ENCODE measurements at regions not wholly inside any gene's neighbourhood (a gene's known extent, or its start where the extent isn't known, plus 50 kb on each side); places are given as distances from the start of the nearest gene placed in this dataset.
"Not testable (repeated sequence)": the region's sequence is repeated elsewhere in the genome, so short reads cannot be mapped to it uniquely, and the experiment has no call there.

DNA sequence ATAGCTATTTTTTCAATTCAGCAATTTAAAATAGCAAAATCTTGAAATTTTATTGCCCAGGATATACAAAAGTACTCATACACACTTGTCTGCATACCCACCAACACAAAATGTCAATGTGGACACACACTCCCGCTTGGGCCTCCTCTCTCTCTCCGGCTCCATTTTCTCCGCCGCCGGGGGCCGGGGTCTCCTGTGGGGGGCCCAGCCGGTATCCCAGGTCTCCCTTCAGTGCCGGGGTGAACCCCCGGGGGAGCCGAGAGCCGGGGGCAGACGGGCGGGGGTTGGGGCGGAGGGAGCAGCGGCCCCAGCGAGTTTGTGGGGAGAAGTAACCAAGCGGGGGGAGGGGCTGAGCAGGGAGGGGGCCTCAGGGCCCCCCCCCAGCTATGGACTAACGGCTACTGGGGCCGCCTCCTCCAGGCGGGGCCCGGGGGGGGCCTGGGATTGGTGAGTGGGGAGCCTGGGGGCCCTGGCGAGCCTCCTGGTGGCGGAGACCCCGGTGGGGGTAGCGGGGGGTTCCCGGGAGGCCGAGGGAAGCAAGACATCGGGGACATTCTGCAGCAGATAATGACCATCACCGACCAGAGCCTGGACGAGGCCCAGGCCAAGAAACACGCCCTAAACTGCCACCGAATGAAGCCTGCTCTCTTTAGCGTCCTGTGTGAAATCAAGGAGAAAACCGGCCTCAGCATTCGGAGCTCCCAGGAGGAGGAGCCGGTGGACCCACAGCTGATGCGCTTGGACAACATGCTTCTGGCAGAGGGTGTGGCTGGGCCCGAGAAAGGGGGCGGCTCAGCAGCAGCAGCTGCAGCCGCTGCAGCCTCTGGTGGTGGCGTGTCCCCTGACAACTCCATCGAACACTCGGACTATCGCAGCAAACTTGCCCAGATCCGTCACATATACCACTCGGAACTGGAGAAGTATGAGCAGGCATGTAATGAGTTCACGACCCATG, 56.6 kb downstream of the CHST2 start:
- ATAC-seq; H3K4me2 ChIP-seq; H3K27ac ChIP-seq; POLR2A ChIA-PET; H3K4me3 ChIP-seq; FAIRE-seq; DNase-seq (ENCODE audit: low read depth in 1 of 2, low spot score in 1 of 2); H3K4me1 ChIP-seq; CTCF ChIA-PET; H3K9me3 ChIP-seq: not testable (repeated sequence)
- WGBS (ENCODE audit: missing lambda C conversion rate): 80% methylated on average over 15 of the region's 47 CpGs

DNA sequence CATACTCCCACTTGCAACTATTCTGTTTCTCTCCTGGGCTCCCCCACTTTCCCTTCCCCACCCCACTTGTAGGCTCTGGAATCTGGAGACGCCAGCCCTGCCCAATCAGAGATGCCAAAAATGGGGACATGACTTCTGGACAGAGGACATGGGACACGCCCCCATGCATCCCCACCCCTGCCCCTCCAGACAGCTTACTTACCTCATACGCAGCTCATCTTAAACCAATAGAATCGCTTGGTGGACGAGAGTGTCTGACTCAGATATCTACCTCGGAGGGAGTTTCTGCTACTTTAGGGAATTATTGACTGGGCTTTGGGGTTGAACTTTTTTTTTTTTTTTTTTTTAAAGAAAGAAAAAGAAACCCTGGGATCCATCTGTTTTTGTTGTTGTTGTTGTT, 58.4 kb downstream of the CHST2 start:
- H3K9me3 ChIP-seq, H3K27ac ChIP-seq, POLR2A ChIA-PET, H3K4me2 ChIP-seq, FAIRE-seq, H3K4me3 ChIP-seq, H3K4me1 ChIP-seq: not testable (repeated sequence)
- DNase-seq (ENCODE audit: low read depth in 1 of 2, low spot score in 1 of 2) (peak in 1 of 2 experiments; percentile 24), ATAC-seq (peak; percentile 67 to 80; a peak in 5 of 6 replicates)
- CTCF ChIA-PET: interaction anchor here (0.7 kb wide), 1 partner anchor 17 kb away, joined by 4 read pairs; no protein-coding TSS in a partner anchor
- WGBS (ENCODE audit: missing lambda C conversion rate): 10% methylated on average over 6 of the region's 6 CpGs

- H3K27ac ChIP-seq; ATAC-seq; H3K4me3 ChIP-seq; DNase-seq (ENCODE audit: low read depth in 1 of 2, low spot score in 1 of 2); POLR2A ChIA-PET; H3K4me1 ChIP-seq; H3K9me3 ChIP-seq; H3K4me2 ChIP-seq; FAIRE-seq: not testable (repeated sequence)
- 43% methylated on average over 3 of the region's 3 CpGs for WGBS (ENCODE audit: missing lambda C conversion rate)
- CTCF ChIA-PET: interaction anchor here (0.7 kb wide), 1 partner anchor 16 kb away, joined by 4 read pairs; no protein-coding TSS in a partner anchor
Measured at GRCh38 chr3:143178775-143179548, 59.4 kb downstream of the CHST2 start.

DNA sequence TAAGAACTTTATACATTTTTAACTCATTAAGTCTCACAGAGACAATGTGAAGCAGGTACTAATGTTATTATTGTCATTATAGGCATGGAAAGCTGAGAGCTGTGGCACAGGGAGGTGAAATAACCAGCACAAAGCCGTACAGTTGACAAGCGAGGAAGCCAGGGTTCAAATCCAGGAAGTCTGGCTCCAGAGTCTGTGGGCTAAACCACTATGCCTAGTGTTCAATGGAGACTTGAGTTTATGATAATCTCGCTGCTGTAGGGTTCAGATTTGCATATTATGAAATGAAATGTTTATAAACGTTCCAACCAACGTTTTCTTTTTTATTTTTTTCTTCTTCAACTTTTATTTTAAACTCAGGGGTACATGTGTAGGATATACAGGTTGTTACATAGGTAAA, 60.0 kb downstream of the CHST2 start:
- no peak overlapping the region for H3K4me2 ChIP-seq
- ATAC-seq (no peak), FAIRE-seq (no peak), DNase-seq (ENCODE audit: low read depth in 1 of 2, low spot score in 1 of 2) (no peak)
- WGBS (ENCODE audit: missing lambda C conversion rate): 12% methylated on average over 5 of the region's 5 CpGs
- TF ChIP-seq EP300 (IDR thresholded peaks at IDR 0.05): no peak
- no peak for TF ChIP-seq ZC3H11A (IDR thresholded peaks at IDR 0.05)
- TF ChIP-seq RARB (CRISPR knock-in tag; IDR thresholded peaks at IDR 0.05): no peak
- no peak for TF ChIP-seq MYC (IDR thresholded peaks at IDR 0.05; ENCODE audit: borderline replicate concordance, low read length)
- TF ChIP-seq PHF8 (IDR thresholded peaks at IDR 0.05; ENCODE audit: borderline replicate concordance, low read depth): no peak
- TF ChIP-seq FOXS1 (CRISPR knock-in tag; IDR thresholded peaks at IDR 0.05): no peak
- TF ChIP-seq ESRRA (IDR thresholded peaks at IDR 0.05; ENCODE audit: borderline replicate concordance, low read length): no peak
- no peak for TF ChIP-seq ZNF302 (CRISPR knock-in tag; IDR thresholded peaks at IDR 0.05)
- TF ChIP-seq CHD2 (IDR thresholded peaks at IDR 0.05; ENCODE audit: low read length, partially characterized antibody): no peak
- TF ChIP-seq MAZ (IDR thresholded peaks at IDR 0.05; ENCODE audit: borderline replicate concordance, low read depth, low read length): no peak
- TF ChIP-seq POLR2A (IDR thresholded peaks at IDR 0.05; ENCODE audit: low read length): no peak
- no peak for TF ChIP-seq ZFP36 (IDR thresholded peaks at IDR 0.05; ENCODE audit: borderline replicate concordance, partially characterized antibody)
- TF ChIP-seq, protein P1, sequence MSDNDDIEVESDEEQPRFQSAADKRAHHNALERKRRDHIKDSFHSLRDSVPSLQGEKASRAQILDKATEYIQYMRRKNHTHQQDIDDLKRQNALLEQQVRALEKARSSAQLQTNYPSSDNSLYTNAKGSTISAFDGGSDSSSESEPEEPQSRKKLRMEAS (IDR thresholded peaks at IDR 0.05): no peak
- no peak for TF ChIP-seq CBX8 (IDR thresholded peaks at IDR 0.05)
- no peaks in the 10 kb centered on the region for H3K9me3 ChIP-seq
- POLR2A ChIA-PET: no interaction called here
- no peak overlapping the region for H3K4me3 ChIP-seq
- CTCF ChIA-PET: no interaction called here
- no peaks in the 10 kb centered on the region for H3K4me1 ChIP-seq
- H3K27ac ChIP-seq: no peak overlapping the region

DNA sequence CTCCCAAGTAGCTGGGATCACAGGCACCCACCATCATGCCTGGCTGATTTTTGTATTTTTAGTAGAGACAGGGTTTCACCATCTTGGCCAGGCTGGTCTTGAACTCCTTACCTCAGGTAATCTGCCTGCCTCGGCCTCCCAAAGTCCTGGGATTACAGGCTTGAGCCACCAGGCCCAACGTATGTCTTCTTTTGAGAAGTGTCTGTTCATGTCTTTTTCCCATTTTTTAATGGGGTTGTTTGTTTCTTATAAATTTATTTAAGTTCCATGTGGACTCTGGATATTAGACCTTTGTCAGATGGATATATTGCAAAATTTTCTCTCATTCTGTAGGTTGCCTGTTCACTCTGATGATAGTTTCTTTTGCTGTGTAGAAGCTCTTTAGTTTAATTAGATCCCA, 61.3 kb downstream of the CHST2 start:
- H3K4me2 ChIP-seq; FAIRE-seq; H3K27ac ChIP-seq; H3K4me1 ChIP-seq; POLR2A ChIA-PET; H3K4me3 ChIP-seq; DNase-seq (ENCODE audit: low read depth in 1 of 2, low spot score in 1 of 2); H3K9me3 ChIP-seq; ATAC-seq; CTCF ChIA-PET: not testable (repeated sequence)
- WGBS (ENCODE audit: missing lambda C conversion rate): 20% methylated on average over 2 of the region's 2 CpGs

DNA sequence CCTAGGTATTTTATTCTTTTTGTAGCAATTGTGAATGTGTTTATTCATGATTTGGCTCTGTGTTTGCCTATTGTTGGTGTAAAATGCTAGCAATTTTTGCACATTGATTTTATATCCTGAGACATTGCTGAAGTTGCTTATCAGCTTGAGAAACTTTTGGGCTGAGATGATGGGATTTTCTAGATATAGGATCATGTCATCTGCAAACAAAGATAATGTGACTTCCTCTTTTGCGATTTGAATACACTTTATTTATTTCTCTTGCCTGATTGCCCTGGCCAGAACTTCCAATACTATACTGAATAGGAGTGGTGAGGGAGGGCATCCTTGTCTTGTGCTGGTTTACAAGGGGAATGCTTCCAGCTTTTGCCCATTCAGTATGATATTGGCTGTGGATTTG, 62.4 kb downstream of the CHST2 start:
- 32% methylated on average over 1 of the region's 1 CpG for WGBS (ENCODE audit: missing lambda C conversion rate)
- FAIRE-seq; ATAC-seq; H3K4me1 ChIP-seq; H3K9me3 ChIP-seq; CTCF ChIA-PET; H3K4me3 ChIP-seq; DNase-seq (ENCODE audit: low read depth in 1 of 2, low spot score in 1 of 2); POLR2A ChIA-PET; H3K4me2 ChIP-seq; H3K27ac ChIP-seq: not testable (repeated sequence)
